ENCODE measurements at regions not wholly inside any gene's neighbourhood (a gene's known extent, or its start where the extent isn't known, plus 50 kb on each side); places are given as distances from the start of the nearest gene placed in this dataset.
"Not testable (repeated sequence)": the region's sequence is repeated elsewhere in the genome, so short reads cannot be mapped to it uniquely, and the experiment has no call there.

- DNase-seq (ENCODE audit: extremely low read depth in 1 of 11, low read depth in 9 of 11, low spot score in 4 of 11): no peak
Measured at GRCh38 chr20:12502443-12502842, 506.3 kb upstream of the SPTLC3 start.

GRCh38 chr20:12504779-12505178, 504.0 kb upstream of the SPTLC3 start:
- no peak for DNase-seq (ENCODE audit: extremely low read depth in 1 of 11, low read depth in 9 of 11, low spot score in 4 of 11)

DNA sequence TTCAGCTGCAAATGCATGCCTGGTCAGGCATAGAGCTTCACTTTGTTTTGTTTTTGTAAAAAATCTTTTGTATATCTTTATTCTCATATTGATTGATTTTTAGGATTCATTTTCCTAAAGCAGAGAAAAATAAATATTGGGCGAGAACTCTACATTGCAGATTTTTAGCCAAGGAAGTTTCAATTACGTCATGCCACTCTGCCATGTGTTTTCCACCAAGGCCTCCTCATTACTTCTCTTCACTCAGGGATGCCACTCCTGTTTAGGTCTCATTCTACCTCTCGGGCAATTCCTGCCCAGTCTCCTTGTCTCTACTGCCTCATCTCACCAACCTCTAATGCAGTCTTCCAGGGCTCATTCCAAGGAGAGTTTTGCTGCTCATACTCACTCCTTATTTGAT, 497.3 kb upstream of the SPTLC3 start:
- DNase-seq (ENCODE audit: extremely low read depth in 1 of 11, low read depth in 9 of 11, low spot score in 4 of 11): no peak

DNA sequence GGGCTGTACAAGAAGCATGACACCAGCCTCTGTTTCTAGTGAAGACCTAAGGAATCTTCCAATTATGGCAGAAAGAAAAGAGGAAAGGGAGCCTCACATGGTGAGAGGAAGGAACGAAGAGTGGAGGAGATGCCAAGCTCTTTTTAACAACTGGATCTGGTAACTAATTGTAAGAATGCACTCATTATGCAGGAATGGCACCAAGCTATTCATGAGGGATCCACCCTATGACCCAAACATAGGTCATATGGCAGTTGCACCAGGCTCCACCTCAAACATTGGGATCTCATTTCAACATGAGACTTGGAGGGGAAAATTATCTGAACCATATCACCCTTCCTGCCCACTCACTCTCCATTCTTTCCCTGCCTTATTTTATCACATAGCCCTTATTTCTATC, 496.0 kb upstream of the SPTLC3 start:
- DNase-seq (ENCODE audit: extremely low read depth in 1 of 11, low read depth in 9 of 11, low spot score in 4 of 11): no peak

DNA sequence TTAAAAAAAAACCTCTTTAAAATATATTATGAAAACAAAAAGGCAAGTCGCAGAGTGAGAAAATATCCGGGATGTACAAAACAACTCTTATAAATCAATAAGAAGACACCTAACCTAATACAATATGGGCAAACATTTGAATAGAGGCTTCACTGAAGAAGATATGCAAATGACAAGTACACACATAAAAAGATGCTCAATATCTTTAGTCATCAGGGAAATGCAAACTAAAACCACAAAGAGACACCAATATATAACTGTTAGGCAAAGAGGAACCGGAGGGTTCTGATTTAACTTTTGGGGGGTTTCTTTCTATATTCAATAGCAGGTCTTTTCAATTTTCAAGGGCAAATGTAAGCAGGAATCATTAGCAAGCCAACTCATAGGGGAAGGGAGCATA, 480.7 kb upstream of the SPTLC3 start:
- DNase-seq (ENCODE audit: extremely low read depth in 1 of 11, low read depth in 9 of 11, low spot score in 4 of 11): no peak

DNA sequence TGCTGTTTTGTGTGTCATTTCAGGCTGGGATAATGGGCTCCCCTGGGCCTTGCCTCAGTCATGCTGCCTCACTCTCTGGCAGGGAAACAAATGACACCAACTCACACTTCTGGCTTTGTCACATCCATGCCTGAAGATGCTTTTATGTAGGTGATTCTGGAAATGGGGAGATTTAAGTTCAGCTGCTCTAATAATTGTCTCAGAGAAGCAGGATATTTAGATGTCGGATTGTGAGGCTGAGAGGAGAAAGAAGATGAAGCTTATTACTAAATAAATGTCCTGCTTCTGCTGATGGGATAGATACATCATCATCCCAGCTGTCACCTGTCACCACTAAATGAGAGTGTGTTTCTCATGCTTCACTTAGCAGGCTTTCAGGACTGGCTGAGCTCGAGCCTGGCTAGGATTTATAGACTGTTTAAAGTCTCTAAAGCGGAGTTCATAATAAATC, 480.2 kb upstream of the SPTLC3 start:
- DNase-seq (ENCODE audit: extremely low read depth in 1 of 11, low read depth in 9 of 11, low spot score in 4 of 11): no peak

DNA sequence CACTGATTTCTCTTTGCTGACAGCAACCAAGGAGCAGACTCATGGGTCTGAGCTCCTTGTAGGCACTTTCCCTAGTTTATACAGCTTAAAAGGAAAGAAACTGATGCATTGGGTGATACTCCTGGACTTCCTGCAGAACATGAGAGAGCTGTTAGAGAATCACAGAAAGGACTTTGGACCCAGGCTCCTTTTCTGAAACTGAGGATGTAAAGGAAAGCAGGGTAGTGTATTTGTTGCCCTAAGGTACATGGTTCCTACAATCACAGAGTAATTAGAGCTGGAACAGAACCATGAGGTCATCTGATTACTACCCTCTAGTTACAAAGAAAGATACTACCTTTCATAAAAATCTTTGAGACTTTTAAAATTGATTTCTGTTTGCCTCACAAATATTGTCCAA, 477.1 kb upstream of the SPTLC3 start:
- DNase-seq (ENCODE audit: extremely low read depth in 1 of 11, low read depth in 9 of 11, low spot score in 4 of 11): no peak

- no peak for DNase-seq (ENCODE audit: extremely low read depth in 1 of 11, low read depth in 9 of 11, low spot score in 4 of 11)
Measured at GRCh38 chr20:12535316-12535715, 473.5 kb upstream of the SPTLC3 start.

DNA sequence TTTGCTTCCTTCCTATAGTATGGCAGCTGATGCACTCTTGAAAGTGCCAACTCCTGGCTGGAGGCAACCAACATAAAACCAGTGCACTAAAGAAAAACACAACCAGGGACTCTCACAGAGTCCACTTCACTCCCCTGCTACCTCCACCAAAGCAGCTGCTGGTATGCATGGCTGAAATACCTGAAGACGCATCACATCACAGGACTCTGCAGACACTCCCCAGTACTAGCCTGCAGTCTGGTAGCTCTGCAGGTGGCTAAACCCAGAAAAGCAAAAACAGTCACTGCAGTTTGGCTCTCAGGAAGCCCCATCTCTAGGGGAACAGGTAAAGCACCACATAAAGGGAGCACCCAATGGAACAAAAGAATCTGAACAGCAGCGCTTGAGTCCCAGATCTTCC, 473.0 kb upstream of the SPTLC3 start:
- DNase-seq (ENCODE audit: extremely low read depth in 1 of 11, low read depth in 9 of 11, low spot score in 4 of 11): no peak

GRCh38 chr20:12554426-12554825, 454.3 kb upstream of the SPTLC3 start:
- no peak for DNase-seq (ENCODE audit: extremely low read depth in 1 of 11, low read depth in 9 of 11, low spot score in 4 of 11)

DNA sequence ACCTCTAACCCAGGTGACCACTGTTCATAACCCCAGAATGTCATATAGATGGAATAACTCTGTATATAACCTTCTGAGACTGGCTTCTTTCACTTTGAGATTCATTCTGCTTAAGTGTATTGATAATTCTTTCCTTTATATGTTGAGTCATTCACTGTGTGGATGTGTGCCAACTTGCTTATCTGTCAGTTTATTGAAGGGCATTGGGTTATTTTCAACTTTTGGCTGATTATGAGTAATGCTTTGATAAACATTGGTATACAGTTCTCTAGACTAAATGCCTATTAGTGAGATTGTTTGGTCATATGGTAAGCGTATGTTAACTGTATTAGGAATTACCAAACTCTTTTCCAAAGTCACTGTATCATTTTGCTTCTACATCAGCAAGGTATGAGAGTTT, 453.4 kb upstream of the SPTLC3 start:
- no peak for DNase-seq (ENCODE audit: extremely low read depth in 1 of 11, low read depth in 9 of 11, low spot score in 4 of 11)

DNA sequence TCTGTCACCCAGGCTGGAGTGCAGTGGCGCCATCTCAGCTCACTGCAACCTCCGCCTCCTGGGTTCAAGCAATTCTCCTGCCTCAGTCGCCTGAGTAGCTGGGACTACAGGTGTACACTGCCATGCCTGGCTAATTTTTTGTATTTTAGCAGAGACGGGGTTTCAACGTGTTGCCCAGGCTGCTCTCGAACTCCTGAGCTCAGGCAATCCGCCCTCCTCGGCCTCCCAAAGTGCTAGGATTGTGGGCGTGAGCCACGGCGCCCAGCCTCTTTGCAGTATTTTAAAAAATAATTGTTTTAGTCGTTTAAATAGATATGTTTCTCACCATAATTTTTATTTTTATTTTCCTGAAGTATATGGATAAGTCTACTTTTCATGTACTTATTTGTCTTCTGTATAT, 452.9 kb upstream of the SPTLC3 start:
- DNase-seq (ENCODE audit: extremely low read depth in 1 of 11, low read depth in 9 of 11, low spot score in 4 of 11): not testable (repeated sequence)

DNA sequence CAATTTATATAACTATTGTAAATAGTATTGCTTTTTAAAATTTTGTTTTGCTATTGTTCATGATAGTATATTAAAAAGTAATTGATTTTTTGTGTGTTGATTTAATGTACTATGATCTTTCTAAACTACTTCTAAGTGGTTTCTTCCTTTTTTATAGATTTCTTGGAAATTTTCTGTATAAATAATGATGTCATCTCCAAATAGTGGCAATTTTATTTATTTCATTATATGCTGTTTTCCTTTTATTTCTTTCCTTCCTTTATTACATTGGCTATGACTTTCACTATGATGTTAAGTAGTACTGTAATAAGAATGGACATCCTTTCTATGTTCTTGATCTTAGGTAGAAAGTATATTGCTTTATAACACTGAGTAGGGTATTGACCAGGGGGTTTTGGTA, 451.5 kb upstream of the SPTLC3 start:
- DNase-seq (ENCODE audit: extremely low read depth in 1 of 11, low read depth in 9 of 11, low spot score in 4 of 11): no peak

DNA sequence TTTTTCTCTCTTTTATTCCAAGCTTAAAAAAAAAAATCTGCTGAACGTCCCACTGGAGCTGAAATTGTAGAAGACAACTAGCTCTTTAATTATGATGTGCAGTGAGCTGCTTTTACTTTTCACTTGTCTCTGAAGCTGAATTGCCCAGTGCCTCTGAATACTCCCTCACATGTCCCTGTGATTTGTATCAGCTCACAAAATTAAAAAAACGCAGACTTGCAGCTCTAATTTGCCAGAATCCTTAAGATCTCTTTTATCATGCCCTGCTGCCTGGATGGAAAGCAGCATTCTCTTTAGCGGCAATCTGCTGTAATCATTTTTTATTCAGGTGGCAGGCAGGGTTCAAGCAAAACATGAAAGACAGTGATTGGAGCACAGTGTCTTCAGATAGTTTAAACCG, 443.8 kb upstream of the SPTLC3 start:
- DNase-seq (ENCODE audit: extremely low read depth in 1 of 11, low read depth in 9 of 11, low spot score in 4 of 11): no peak

- no peak for DNase-seq (ENCODE audit: extremely low read depth in 1 of 11, low read depth in 9 of 11, low spot score in 4 of 11)
Measured at GRCh38 chr20:12566596-12566995, 442.2 kb upstream of the SPTLC3 start.

GRCh38 chr20:12570371-12570770, 438.4 kb upstream of the SPTLC3 start:
- DNase-seq (ENCODE audit: extremely low read depth in 1 of 11, low read depth in 9 of 11, low spot score in 4 of 11): no peak

DNA sequence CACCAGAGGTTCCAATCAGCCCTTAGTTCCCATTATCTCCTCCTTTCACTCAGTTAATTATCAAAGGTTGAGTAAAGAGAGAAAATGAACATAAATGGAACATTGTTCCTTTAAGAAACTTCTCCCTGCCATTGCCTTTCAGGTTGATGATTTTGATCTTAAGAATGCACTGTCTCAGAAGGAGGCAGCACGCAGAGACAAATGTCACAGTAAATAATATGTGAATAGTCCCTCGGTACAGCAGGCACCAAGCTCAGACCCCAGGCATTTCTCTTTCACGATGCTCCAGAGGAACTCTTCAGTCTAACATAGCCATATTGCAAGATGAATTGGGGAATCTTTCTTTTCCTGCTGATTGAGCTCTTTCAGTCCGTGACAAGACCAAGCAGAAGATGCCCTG, 435.3 kb upstream of the SPTLC3 start:
- DNase-seq (ENCODE audit: extremely low read depth in 1 of 11, low read depth in 9 of 11, low spot score in 4 of 11): no peak

GRCh38 chr20:12575352-12576095, 433.2 kb upstream of the SPTLC3 start:
- peak in 10 of 11 donors; percentile 57 to 85 (median 70) for DNase-seq (ENCODE audit: extremely low read depth in 1 of 11, low read depth in 9 of 11, low spot score in 4 of 11)

GRCh38 chr20:12577213-12577612, 431.6 kb upstream of the SPTLC3 start:
- DNase-seq (ENCODE audit: extremely low read depth in 1 of 11, low read depth in 9 of 11, low spot score in 4 of 11): no peak

DNA sequence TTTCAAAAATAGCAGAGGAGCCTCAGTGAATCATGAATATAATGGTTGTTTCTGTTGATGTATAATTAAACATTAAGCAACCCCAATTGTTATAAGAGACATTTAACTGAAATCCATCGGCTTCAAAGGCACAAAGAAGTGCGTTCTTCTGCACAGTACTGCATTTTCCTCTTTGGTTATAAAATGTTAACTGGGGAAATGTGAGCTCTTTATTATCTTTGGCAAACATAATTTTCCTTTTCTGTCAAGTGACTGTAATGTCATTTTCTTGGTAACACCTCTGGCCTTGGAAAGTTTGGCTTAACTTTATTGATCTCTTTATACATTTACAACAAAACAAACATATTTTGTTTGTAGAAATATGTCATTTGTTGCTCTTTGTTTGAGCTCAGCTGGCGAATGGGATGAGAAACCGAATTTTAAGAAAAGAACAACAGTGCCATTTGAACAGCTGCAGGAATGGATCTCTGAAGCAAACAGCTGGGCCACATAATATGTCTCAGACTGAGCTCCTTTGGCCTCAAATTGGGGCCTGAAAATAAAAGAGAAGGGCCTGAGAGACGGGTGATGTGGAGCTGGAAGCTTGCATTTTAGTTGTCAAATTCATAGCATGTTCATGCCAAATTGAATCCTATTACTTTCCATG, 427.0 kb upstream of the SPTLC3 start:
- peak in 6 of 11 donors; percentile 37 to 66 (median 41) for DNase-seq (ENCODE audit: extremely low read depth in 1 of 11, low read depth in 9 of 11, low spot score in 4 of 11)

DNA sequence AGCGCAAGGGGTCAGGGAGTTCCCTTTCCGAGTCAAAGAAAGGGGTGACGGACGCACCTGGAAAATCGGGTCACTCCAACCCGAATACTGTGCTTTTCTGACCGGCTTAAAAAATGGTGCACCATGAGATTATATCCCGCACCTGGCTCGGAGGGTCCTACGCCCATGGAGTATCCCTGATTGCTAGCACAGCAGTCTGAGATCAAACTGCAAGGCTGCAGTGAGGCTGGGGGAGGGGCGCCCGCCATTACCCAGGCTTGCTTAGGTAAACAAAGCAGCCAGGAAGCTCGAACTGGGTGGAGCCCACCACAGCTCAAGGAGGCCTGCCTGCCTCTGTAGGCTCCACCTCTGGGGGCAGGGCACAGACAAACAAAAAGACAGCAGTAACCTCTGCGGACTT, 426.1 kb upstream of the SPTLC3 start:
- not testable (repeated sequence) for DNase-seq (ENCODE audit: extremely low read depth in 1 of 11, low read depth in 9 of 11, low spot score in 4 of 11)
